HK-2 (cell line): ENCODE measurements at regions not wholly inside any gene's neighbourhood (a gene's known extent, or its start where the extent isn't known, plus 50 kb on each side); places are given as distances from the start of the nearest gene placed in this dataset.

Source experiments
- DNase-seq: peaks from one replicate; pipeline ENCODE4 v3.0.0-alpha.2; 2018; ENCODE audit not compliant: unreplicated experiment

GRCh38 chr2:145160855-145161254 lies 640.9 kb upstream of the ZEB2 start:
- DNase-seq = no peak

- no peak for DNase-seq
Observed at GRCh38 chr2:145159676-145160075, 639.8 kb upstream of the ZEB2 start.

- no peak for DNase-seq
Observed at GRCh38 chr2:145157741-145158591, 638.0 kb upstream of the ZEB2 start.

- no peak for DNase-seq
Observed at GRCh38 chr2:145157036-145157675, 637.2 kb upstream of the ZEB2 start.

GRCh38 chr2:145156199-145156598 lies 636.3 kb upstream of the ZEB2 start:
- DNase-seq = no peak

- no peak for DNase-seq
Observed at GRCh38 chr2:145155196-145155595, 635.3 kb upstream of the ZEB2 start.

GRCh38 chr2:145154731-145155130 lies 634.8 kb upstream of the ZEB2 start:
- no peak for DNase-seq

GRCh38 chr2:145146691-145147090 lies 626.8 kb upstream of the ZEB2 start:
- no peak for DNase-seq

GRCh38 chr2:145144131-145144728 lies 624.3 kb upstream of the ZEB2 start:
- no peak for DNase-seq

- DNase-seq = no peak
Observed at GRCh38 chr2:145141981-145142380, 622.1 kb upstream of the ZEB2 start.

- no peak for DNase-seq
Observed at GRCh38 chr2:145140658-145141057, 620.7 kb upstream of the ZEB2 start.

- DNase-seq = no peak
Observed at GRCh38 chr2:145138626-145139025, 618.7 kb upstream of the ZEB2 start.

- DNase-seq = no peak
Observed at GRCh38 chr2:145137901-145138300, 618.0 kb upstream of the ZEB2 start.

GRCh38 chr2:145137211-145137610 lies 617.3 kb upstream of the ZEB2 start:
- no peak for DNase-seq

- DNase-seq = no peak
Observed at GRCh38 chr2:145136702-145137101, 616.8 kb upstream of the ZEB2 start.

GRCh38 chr2:145126146-145126545 lies 606.2 kb upstream of the ZEB2 start:
- DNase-seq = no peak

GRCh38 chr2:145124085-145124484 lies 604.2 kb upstream of the ZEB2 start:
- DNase-seq = no peak

- no peak for DNase-seq
Observed at GRCh38 chr2:145123606-145124005, 603.7 kb upstream of the ZEB2 start.

- no peak for DNase-seq
Observed at GRCh38 chr2:145119225-145119624, 599.3 kb upstream of the ZEB2 start.

- DNase-seq = no peak
Observed at GRCh38 chr2:145116834-145117725, 597.2 kb upstream of the ZEB2 start.

- DNase-seq = no peak
Observed at GRCh38 chr2:145116056-145116455, 596.1 kb upstream of the ZEB2 start.

- no peak for DNase-seq
Observed at GRCh38 chr2:145114726-145115125, 594.8 kb upstream of the ZEB2 start.
